B cell (primary cell): ENCODE measurements at regions not wholly inside any gene's neighbourhood (a gene's known extent, or its start where the extent isn't known, plus 50 kb on each side); places are given as distances from the start of the nearest gene placed in this dataset.

Experiments used
- ATAC-seq: fragments of 200-7000 bp; cut with Tn5 transposase; one replicate; pipeline ENCODE4 v1.10.0; 2021; ENCODE audit warnings: low read depth, mild to moderate bottlenecking, moderate number of reproducible peaks, moderate library complexity
- CTCF ChIA-PET: fragments of 350-600 bp; sonication (Branson Sonifier 250); formaldehyde crosslinking; loops from one replicate; lab custom pipeline; 2021; ENCODE audit warnings: antibody characterized with exemption, inconsistent platforms; lab: Charles Lee
- POLR2A ChIA-PET: fragments of 350-600 bp; sonication (Branson Sonifier 250); formaldehyde crosslinking; loops from one replicate; lab custom pipeline; 2021; ENCODE audit warnings: antibody characterized with exemption; lab: Charles Lee
- DNase-seq: peaks from one replicate; pipeline ENCODE4 v3.0.0; 2013
- H2AFZ ChIP-seq: 2 replicates; pipeline ENCODE4 v1.6.1; 2012; ENCODE audit warnings: mild to moderate bottlenecking, low read depth, low read length; ENCODE audit not compliant: insufficient read depth, poor library complexity, severe bottlenecking
- H3K27ac ChIP-seq, 2 donors: 1 replicate in 1 of 2; 2 replicates in 1 of 2; pipeline ENCODE4 v1.5.1; 2012 to 2013; ENCODE audit warnings: low read length in 2 of 2, mild to moderate bottlenecking in 2 of 2, moderate library complexity in 1 of 2
- H3K27me3 ChIP-seq, 4 experiments: fragments of 200-600 bp in 1 of 4; sonication (generic) in 1 of 4; replicated peaks in 1 of 4; 1 replicate in 2 of 4; 2 replicates in 2 of 4; pipeline versions ENCODE4 v1.6.1 to v1.7.0; 2013 to 2016; ENCODE audit warnings: low read length in 3 of 4, mild to moderate bottlenecking in 2 of 4, mixed read lengths in 1 of 4, moderate library complexity in 1 of 4; ENCODE audit not compliant: insufficient read depth in 4 of 4, control insufficient read depth in 3 of 4; ENCODE audit errors: control extremely low read depth in 1 of 4
- H3K36me3 ChIP-seq, 2 experiments: replicated peaks in 1 of 2; 1 replicate in 1 of 2; 2 replicates in 1 of 2; pipeline versions ENCODE4 v1.6.1 to v1.7.1; 2013; ENCODE audit warnings: low read length in 1 of 2; ENCODE audit not compliant: insufficient read depth in 2 of 2, control insufficient read depth in 1 of 2; ENCODE audit errors: control extremely low read depth in 1 of 2, extremely low read depth in 1 of 2
- H3K4me1 ChIP-seq, 2 donors: fragments of 200-600 bp in 1 of 2; sonication (generic) in 1 of 2; 1 replicate in 1 of 2; 2 replicates in 1 of 2; pipeline versions ENCODE4 v1.5.1 to v1.6.1; 2013 to 2017; ENCODE audit warnings: low read length in 2 of 2; ENCODE audit not compliant: control insufficient read depth in 2 of 2, insufficient read depth in 2 of 2
- H3K4me2 ChIP-seq: replicated peaks from 2 replicates; pipeline ENCODE3; 2012; ENCODE audit warnings: mild to moderate bottlenecking, low read depth, low read length; ENCODE audit not compliant: poor library complexity, severe bottlenecking
- H3K4me3 ChIP-seq, 5 experiments: fragments of 200-600 bp in 1 of 5; sonication (generic) in 1 of 5; 1 replicate in 3 of 5; 2 replicates in 2 of 5; pipeline versions ENCODE4 v1.5.1 to v1.7.0; 2011 to 2016; ENCODE audit warnings: low read length in 4 of 5, mild to moderate bottlenecking in 4 of 5, low read depth in 2 of 5, control low read depth in 1 of 5, moderate library complexity in 1 of 5; ENCODE audit not compliant: insufficient read depth in 1 of 5; ENCODE audit errors: control extremely low read depth in 1 of 5, extremely low read depth in 1 of 5
- H3K79me2 ChIP-seq: fragments of 200-600 bp; sonication (generic); one replicate; pipeline ENCODE4 v1.6.0; 2016; ENCODE audit warnings: low read length; ENCODE audit not compliant: control insufficient read depth, insufficient read depth
- H3K9ac ChIP-seq: fragments of 200-600 bp; sonication (generic); 2 replicates; pipeline ENCODE4 v1.6.1; 2017; ENCODE audit warnings: mild to moderate bottlenecking, low read length, moderate library complexity
- H3K9me3 ChIP-seq, 3 donors: one replicate each; pipeline versions ENCODE4 v1.6.1 to v1.7.1; 2013; ENCODE audit warnings: low read length in 2 of 3; ENCODE audit not compliant: control insufficient read depth in 2 of 3, insufficient read depth in 1 of 3; ENCODE audit errors: control extremely low read depth in 1 of 3
- H4K20me1 ChIP-seq: 2 replicates; pipeline ENCODE4 v1.6.0; 2012; ENCODE audit warnings: mild to moderate bottlenecking, low read length; ENCODE audit not compliant: insufficient read depth, control insufficient read depth, poor library complexity, severe bottlenecking
- H3K27ac Mint-ChIP-seq: one replicate; pipeline ENCODE4 v1.8.0; 2021; ENCODE audit warnings: mixed read lengths
- H3K27me3 Mint-ChIP-seq: one replicate; pipeline ENCODE4 v1.8.0; 2021; ENCODE audit warnings: mixed read lengths
- H3K4me1 Mint-ChIP-seq: one replicate; pipeline ENCODE4 v1.8.0; 2021; ENCODE audit warnings: mixed read lengths
- H3K4me3 Mint-ChIP-seq: one replicate; pipeline ENCODE4 v1.8.0; 2021; ENCODE audit warnings: mixed read lengths
- H3K9me3 Mint-ChIP-seq: one replicate; pipeline ENCODE4 v1.8.0; 2022; ENCODE audit warnings: mixed read lengths; ENCODE audit not compliant: insufficient read depth
- EZH2 ChIP-seq: IDR thresholded peaks from 2 replicates; pipeline ENCODE4 v1.6.1; 2012; ENCODE audit warnings: borderline replicate concordance, low read depth, mild to moderate bottlenecking, moderate library complexity, low read length; ENCODE audit not compliant: insufficient read depth, poor library complexity, severe bottlenecking
- WGBS: methylation state at CpG from one replicate; pipeline ENCODE4 v1.1.5; 2013; ENCODE audit warnings: missing lambda C conversion rate; ENCODE audit not compliant: insufficient coverage; 5-methylcytosine and 5-hydroxymethylcytosine counted together
- intact Hi-C: fragments of 100-400 bp; cut with micrococcal nuclease; formaldehyde crosslinking; loops from one replicate; pipeline ENCODE4 v1.10.0; 2022
- TF ChIP-seq, protein P1 (sequence below): fragments of 200-600 bp; IDR thresholded peaks from one replicate; pipeline ENCODE4 v1.8.0; 2022; ENCODE audit warnings: antibody characterized with exemption, mild to moderate bottlenecking

GRCh38 chr7:110281362-110281761, 809.6 kb upstream of the LRRN3 start:
- Mint-ChIP-seq H3K27ac (no peak overlapping the region), H3K4me3 (no peak overlapping the region), H3K27me3 (no peaks in the 10 kb centered on the region), H3K9me3 (no peaks in the 10 kb centered on the region), H3K4me1 (no peaks in the 10 kb centered on the region)
- Histone ChIP-seq H3K4me1 (no peaks in the 10 kb centered on the region), H3K27me3 (no peaks in the 10 kb centered on the region), H3K9ac (no peak overlapping the region), H3K9me3 (no peaks in the 10 kb centered on the region), H4K20me1 (no peaks in the 10 kb centered on the region), H3K4me2 (no peak overlapping the region), H2AFZ (no peak overlapping the region), H3K79me2 (no peaks in the 10 kb centered on the region), H3K4me3 (no peak overlapping the region), H3K27ac (no peak overlapping the region), H3K36me3 (no peaks in the 10 kb centered on the region)
- CTCF ChIA-PET, result no interaction called here
- intact Hi-C loops, result no loop called here
- DNase-seq, result no peak
- TF ChIP-seq, protein P1, sequence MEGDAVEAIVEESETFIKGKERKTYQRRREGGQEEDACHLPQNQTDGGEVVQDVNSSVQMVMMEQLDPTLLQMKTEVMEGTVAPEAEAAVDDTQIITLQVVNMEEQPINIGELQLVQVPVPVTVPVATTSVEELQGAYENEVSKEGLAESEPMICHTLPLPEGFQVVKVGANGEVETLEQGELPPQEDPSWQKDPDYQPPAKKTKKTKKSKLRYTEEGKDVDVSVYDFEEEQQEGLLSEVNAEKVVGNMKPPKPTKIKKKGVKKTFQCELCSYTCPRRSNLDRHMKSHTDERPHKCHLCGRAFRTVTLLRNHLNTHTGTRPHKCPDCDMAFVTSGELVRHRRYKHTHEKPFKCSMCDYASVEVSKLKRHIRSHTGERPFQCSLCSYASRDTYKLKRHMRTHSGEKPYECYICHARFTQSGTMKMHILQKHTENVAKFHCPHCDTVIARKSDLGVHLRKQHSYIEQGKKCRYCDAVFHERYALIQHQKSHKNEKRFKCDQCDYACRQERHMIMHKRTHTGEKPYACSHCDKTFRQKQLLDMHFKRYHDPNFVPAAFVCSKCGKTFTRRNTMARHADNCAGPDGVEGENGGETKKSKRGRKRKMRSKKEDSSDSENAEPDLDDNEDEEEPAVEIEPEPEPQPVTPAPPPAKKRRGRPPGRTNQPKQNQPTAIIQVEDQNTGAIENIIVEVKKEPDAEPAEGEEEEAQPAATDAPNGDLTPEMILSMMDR, result no peak
- no peak for TF ChIP-seq EZH2
- POLR2A ChIA-PET, result no interaction called here
- WGBS, result 74% methylated on average over 3 of the region's 4 CpGs
- ATAC-seq, result no peak

- Mint-ChIP-seq H3K27ac (no peak overlapping the region), H3K9me3 (no peaks in the 10 kb centered on the region), H3K4me1 (no peaks in the 10 kb centered on the region), H3K27me3 (no peaks in the 10 kb centered on the region), H3K4me3 (no peak overlapping the region)
- Histone ChIP-seq H3K9me3 (no peaks in the 10 kb centered on the region), H3K27me3 (no peaks in the 10 kb centered on the region), H3K9ac (no peak overlapping the region), H3K79me2 (no peaks in the 10 kb centered on the region), H2AFZ (no peak overlapping the region), H3K4me3 (no peak overlapping the region), H3K4me2 (no peak overlapping the region), H3K4me1 (no peaks in the 10 kb centered on the region), H4K20me1 (no peaks in the 10 kb centered on the region), H3K27ac (no peak overlapping the region), H3K36me3 (no peaks in the 10 kb centered on the region)
- no peak for TF ChIP-seq EZH2
- TF ChIP-seq, protein P1, result no peak
- ChIA-PET CTCF (no interaction called here), POLR2A (no interaction called here)
- no CpG with 5 or more reads among the region's 2 CpGs for WGBS
- DNase-seq (no peak), ATAC-seq (no peak)
- intact Hi-C loops, result no loop called here
Measured at GRCh38 chr7:110283056-110283455, 807.9 kb upstream of the LRRN3 start.
